Caco-2 (cell line): ENCODE measurements at regions not wholly inside any gene's neighbourhood (a gene's known extent, or its start where the extent isn't known, plus 50 kb on each side); places are given as distances from the start of the nearest gene placed in this dataset.

Source experiments
- BruUV-seq: library from RNA; stranded (reverse); fragments of 400-500 nt; replicated peaks from 2 replicates; lab custom pipeline; 2021; lab: Mats Ljungman, UMichigan
- CTCF ChIA-PET: fragments of 300-600 bp; sonication (Branson Sonifier 250); formaldehyde crosslinking; loops from one replicate; lab custom pipeline; 2022; ENCODE audit warnings: antibody characterized with exemption; lab: Charles Lee
- POLR2A ChIA-PET: fragments of 300-600 bp; sonication (Branson Sonifier 250); formaldehyde crosslinking; loops from one replicate; lab custom pipeline; 2022; ENCODE audit warnings: antibody characterized with exemption; lab: Charles Lee
- DNase-seq, 2 experiments: peaks; one replicate each; pipeline versions ENCODE4 v3.0.0 to v3.0.0-alpha.2; 2020 to 2022
- H3K27me3 ChIP-seq: replicated peaks from 2 replicates; pipeline ENCODE4 v1.6.0; 2011; ENCODE audit warnings: low read length; ENCODE audit not compliant: control insufficient read depth, insufficient read depth
- H3K36me3 ChIP-seq: 2 replicates; pipeline ENCODE4 v1.5.1; 2011; ENCODE audit warnings: low read length; ENCODE audit not compliant: control insufficient read depth, insufficient read depth
- H3K4me1 ChIP-seq: fragments of 250-450 bp; sonication (Bioruptor Pico); 2 replicates; pipeline ENCODE4 v1.5.1; 2020; ENCODE audit warnings: mild to moderate bottlenecking
- H3K4me3 ChIP-seq: 2 replicates; pipeline ENCODE4 v1.5.1; 2011; ENCODE audit warnings: low read depth, mild to moderate bottlenecking, control low read depth, low read length
- H3K9me3 ChIP-seq: fragments of 250-450 bp; sonication (Bioruptor Pico); 2 replicates; pipeline ENCODE4 v1.5.1; 2020; ENCODE audit warnings: mild to moderate bottlenecking, moderate library complexity
- H3K27ac Mint-ChIP-seq: one replicate; pipeline ENCODE4 v1.8.0; 2022; ENCODE audit warnings: mixed read lengths; ENCODE audit not compliant: unreplicated experiment
- H3K27me3 Mint-ChIP-seq: one replicate; pipeline ENCODE4 v1.8.0; 2022; ENCODE audit warnings: mixed read lengths; ENCODE audit not compliant: insufficient read depth, unreplicated experiment
- H3K36me3 Mint-ChIP-seq: one replicate; pipeline ENCODE4 v1.8.0; 2022; ENCODE audit warnings: mild to moderate bottlenecking, mixed read lengths; ENCODE audit not compliant: insufficient read depth, unreplicated experiment
- H3K4me1 Mint-ChIP-seq: one replicate; pipeline ENCODE4 v1.8.0; 2022; ENCODE audit warnings: low read depth, mixed read lengths; ENCODE audit not compliant: unreplicated experiment
- H3K4me3 Mint-ChIP-seq: one replicate; pipeline ENCODE4 v1.8.0; 2022; ENCODE audit warnings: mild to moderate bottlenecking, moderate library complexity, mixed read lengths; ENCODE audit not compliant: unreplicated experiment
- H3K9me3 Mint-ChIP-seq: one replicate; pipeline ENCODE4 v1.8.0; 2022; ENCODE audit warnings: mixed read lengths; ENCODE audit not compliant: unreplicated experiment
- CTCF ChIP-seq, 2 experiments: fragments of 200-600 bp in 1 of 2; IDR thresholded peaks; 1 replicate in 1 of 2; 2 replicates in 1 of 2; pipeline versions ENCODE4 v1.5.1 to v1.8.0; 2011 to 2022; ENCODE audit warnings: antibody characterized with exemption in 1 of 2, control low read depth in 1 of 2, inconsistent platforms in 1 of 2, low read depth in 1 of 2, low read length in 1 of 2, mild to moderate bottlenecking in 1 of 2, moderate library complexity in 1 of 2; ENCODE audit not compliant: insufficient read depth in 1 of 2, severe bottlenecking in 1 of 2, unreplicated experiment in 1 of 2
- intact Hi-C: fragments of 100-400 bp; cut with micrococcal nuclease; formaldehyde crosslinking; loops from one replicate; pipeline ENCODE4 v1.10.0; 2022; ENCODE audit not compliant: unreplicated experiment

- Mint-ChIP-seq H3K9me3 (no peaks in the 10 kb centered on the region), H3K4me1 (no peaks in the 10 kb centered on the region), H3K27me3 (peaks cover 3% of the 10 kb centered on the region), H3K27ac (no peak overlapping the region), H3K4me3 (no peak overlapping the region), H3K36me3 (no peaks in the 10 kb centered on the region)
- TF ChIP-seq CTCF (IDR thresholded peaks at IDR 0.05; ENCODE audit: insufficient read depth in 1 of 2, low read depth in 1 of 2, low read length in 1 of 2, severe bottlenecking in 1 of 2, unreplicated experiment in 1 of 2): no peak
- no peaks in the 10 kb centered on the region for H3K9me3 ChIP-seq
- intact Hi-C loops: no loop called here
- POLR2A ChIA-PET: no interaction called here
- CTCF ChIA-PET: interaction anchor here (0.6 kb wide), 1 partner anchor 338 kb away, joined by 3 read pairs; no protein-coding TSS in a partner anchor
- H3K4me3 ChIP-seq: no peak overlapping the region
- H3K36me3 ChIP-seq: no peaks in the 10 kb centered on the region
- H3K4me1 ChIP-seq: no peaks in the 10 kb centered on the region
- no TSS peak for BruUV-seq
- no peak for DNase-seq
- no peaks in the 10 kb centered on the region for H3K27me3 ChIP-seq
Observed at GRCh38 chr4:120629546-120630108, 292.9 kb downstream of the PRDM5 start.

DNA sequence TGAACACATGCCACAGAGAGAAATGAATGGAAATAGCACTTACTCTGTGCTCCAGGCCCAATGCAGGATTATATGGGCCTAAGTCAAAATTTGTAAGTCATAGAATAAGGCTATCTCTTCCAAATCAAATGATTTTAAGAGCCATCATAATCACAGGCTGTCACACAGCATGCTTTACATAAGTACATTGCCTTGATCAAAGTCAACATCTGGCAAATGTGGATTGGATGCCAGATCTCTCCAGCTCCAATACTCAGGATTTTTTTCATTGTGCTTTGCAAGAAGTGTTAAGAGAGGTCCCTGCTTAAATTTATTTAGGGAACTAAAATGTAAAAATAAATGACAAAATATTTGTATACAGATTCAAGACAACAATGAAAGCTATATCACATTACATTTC, 299.9 kb downstream of the PRDM5 start:
- H3K9me3 ChIP-seq: no peaks in the 10 kb centered on the region
- no peaks in the 10 kb centered on the region for H3K4me1 ChIP-seq
- BruUV-seq: no TSS peak
- H3K27me3 ChIP-seq: no peaks in the 10 kb centered on the region
- no peak for TF ChIP-seq CTCF (IDR thresholded peaks at IDR 0.05; ENCODE audit: insufficient read depth in 1 of 2, low read depth in 1 of 2, low read length in 1 of 2, severe bottlenecking in 1 of 2, unreplicated experiment in 1 of 2)
- intact Hi-C loops: no loop called here
- Mint-ChIP-seq H3K27ac (no peak overlapping the region), H3K36me3 (no peaks in the 10 kb centered on the region), H3K4me3 (no peak overlapping the region), H3K9me3 (no peaks in the 10 kb centered on the region), H3K27me3 (peaks cover 5% of the 10 kb centered on the region), H3K4me1 (no peaks in the 10 kb centered on the region)
- POLR2A ChIA-PET: no interaction called here
- no peaks in the 10 kb centered on the region for H3K36me3 ChIP-seq
- CTCF ChIA-PET: no interaction called here
- no peak for DNase-seq
- H3K4me3 ChIP-seq: no peak overlapping the region

DNA sequence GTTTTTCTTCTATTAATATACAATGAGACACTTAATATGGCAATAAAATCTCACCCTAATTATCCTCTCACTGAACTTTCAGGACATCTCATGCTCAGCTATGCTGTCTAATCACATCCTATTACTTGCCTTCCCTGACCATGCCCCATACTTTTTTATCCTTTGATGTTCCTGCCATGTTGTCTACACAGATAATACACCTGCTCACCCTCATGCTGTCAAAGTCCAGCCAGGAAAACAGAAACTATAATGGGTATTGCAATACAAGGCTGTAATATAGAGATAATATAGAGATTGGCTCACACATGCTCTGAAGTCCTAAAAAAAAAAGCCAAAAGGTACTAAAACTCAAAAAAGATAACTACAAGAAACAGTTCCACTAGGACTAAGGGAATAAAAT, 305.4 kb downstream of the PRDM5 start:
- H3K4me1 Mint-ChIP-seq: no peaks in the 10 kb centered on the region
- POLR2A ChIA-PET: no interaction called here
- no peaks in the 10 kb centered on the region for H3K27me3 ChIP-seq
- BruUV-seq: no TSS peak
- H3K36me3 Mint-ChIP-seq: no peaks in the 10 kb centered on the region
- DNase-seq: no peak
- H3K4me1 ChIP-seq: no peaks in the 10 kb centered on the region
- H3K9me3 ChIP-seq: no peaks in the 10 kb centered on the region
- H3K9me3 Mint-ChIP-seq: no peaks in the 10 kb centered on the region
- H3K36me3 ChIP-seq: no peaks in the 10 kb centered on the region
- no peaks in the 10 kb centered on the region for H3K27me3 Mint-ChIP-seq
- H3K27ac Mint-ChIP-seq: no peak overlapping the region
- no peak overlapping the region for H3K4me3 ChIP-seq
- intact Hi-C loops: no loop called here
- no peak overlapping the region for H3K4me3 Mint-ChIP-seq
- CTCF ChIA-PET: no interaction called here
- no peak for TF ChIP-seq CTCF (IDR thresholded peaks at IDR 0.05; ENCODE audit: insufficient read depth in 1 of 2, low read depth in 1 of 2, low read length in 1 of 2, severe bottlenecking in 1 of 2, unreplicated experiment in 1 of 2)
